Iris pigment epithelial cell (primary cell): ENCODE measurements at regions not wholly inside any gene's neighbourhood (a gene's known extent, or its start where the extent isn't known, plus 50 kb on each side); places are given as distances from the start of the nearest gene placed in this dataset.
"Not testable (repeated sequence)": the region's sequence is repeated elsewhere in the genome, so short reads cannot be mapped to it uniquely, and the experiment has no call there.

ENCODE experiments used
- DNase-seq: peaks from one replicate; pipeline ENCODE4 v3.0.0-alpha.2; 2011; ENCODE audit warnings: low read depth

DNA sequence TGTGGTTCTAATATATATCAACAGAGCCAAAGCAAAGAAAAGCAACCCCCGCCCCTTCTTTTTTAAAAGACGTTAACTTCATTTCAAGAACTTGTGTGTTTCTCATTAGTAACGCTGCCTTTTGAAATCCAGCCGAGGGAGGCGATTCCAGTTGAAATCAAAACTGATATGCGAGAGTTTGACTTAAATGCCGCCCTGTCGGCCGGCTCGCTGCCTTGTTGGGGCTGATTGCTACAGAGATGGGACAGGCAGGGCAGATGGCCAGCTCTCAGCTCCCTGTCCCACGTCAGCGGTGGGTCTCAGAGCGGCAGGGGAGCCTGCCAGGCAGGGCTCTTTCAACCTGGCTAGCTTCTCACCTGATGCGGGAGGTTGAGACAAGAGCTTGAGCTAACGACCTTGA lies 51.9 kb upstream of the ALX4 start:
- peak; percentile 4 for DNase-seq

GRCh38 chr11:44363116-44363515 lies 53.2 kb upstream of the ALX4 start:
- DNase-seq = no peak

- no peak for DNase-seq
These were observed 54.7 kb upstream of the ALX4 start for GRCh38 chr11:44364596-44364995.

GRCh38 chr11:44365616-44366015 lies 55.7 kb upstream of the ALX4 start:
- no peak for DNase-seq

GRCh38 chr11:44366026-44366425 lies 56.1 kb upstream of the ALX4 start:
- no peak for DNase-seq

DNA sequence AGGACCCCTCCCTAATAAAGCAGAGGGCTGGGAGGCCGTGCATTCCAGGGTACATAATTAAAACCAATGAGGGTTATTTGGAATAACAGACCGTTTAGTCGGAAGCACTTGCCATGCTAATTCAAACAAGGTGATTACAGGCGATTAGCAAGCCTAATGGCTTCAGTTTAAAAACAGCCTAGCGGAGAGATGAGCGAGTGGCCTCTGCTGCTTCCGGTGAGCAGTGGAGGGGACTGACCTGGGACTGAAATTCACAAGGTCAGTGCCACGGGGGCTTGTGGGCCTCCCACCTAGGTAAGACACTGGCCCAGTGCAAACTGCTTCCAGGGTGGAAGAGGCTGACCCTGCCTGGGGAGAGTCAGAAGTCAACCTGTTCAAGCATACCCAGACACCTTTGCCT lies 56.8 kb upstream of the ALX4 start:
- no peak for DNase-seq

DNA sequence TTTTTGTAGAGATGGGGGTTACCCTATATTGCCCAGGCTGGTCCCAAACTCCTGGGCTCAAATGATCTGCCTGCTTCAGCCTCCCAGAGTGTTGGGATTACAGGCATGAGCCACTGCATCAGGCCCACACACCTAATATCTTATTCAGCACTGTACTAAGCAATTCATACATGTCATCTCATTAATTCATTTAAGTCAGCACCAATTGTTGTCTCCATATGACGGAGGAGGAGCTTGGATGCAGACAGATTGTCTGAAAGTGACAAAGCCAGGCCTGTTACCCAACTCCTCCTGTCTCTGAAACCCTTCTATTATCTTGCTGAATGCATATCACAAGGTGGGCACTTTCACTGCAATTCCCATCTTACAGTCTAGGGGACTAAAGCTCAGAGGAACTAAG lies 57.5 kb upstream of the ALX4 start:
- DNase-seq = no peak

GRCh38 chr11:44368886-44369285 lies 58.9 kb upstream of the ALX4 start:
- DNase-seq = no peak

DNA sequence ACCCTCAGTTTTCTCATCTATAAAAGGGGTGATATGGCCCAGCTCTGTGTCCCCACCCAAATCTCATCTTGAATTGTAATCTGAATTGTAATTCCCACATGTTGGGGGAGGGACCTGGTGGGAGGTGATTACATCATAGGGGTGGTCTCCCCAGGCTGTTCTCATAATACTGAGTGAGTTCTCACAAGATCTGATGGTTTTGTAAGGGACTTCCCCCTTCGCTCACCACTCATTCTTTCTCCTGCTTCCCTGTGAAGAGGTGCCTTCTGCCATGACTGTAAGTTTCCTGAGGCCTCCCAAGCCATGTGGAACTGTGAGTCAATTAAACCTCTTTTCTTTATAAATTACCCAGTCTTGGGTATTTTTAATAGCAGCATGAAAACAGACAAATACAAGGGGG lies 61.1 kb upstream of the ALX4 start:
- not testable (repeated sequence) for DNase-seq

DNA sequence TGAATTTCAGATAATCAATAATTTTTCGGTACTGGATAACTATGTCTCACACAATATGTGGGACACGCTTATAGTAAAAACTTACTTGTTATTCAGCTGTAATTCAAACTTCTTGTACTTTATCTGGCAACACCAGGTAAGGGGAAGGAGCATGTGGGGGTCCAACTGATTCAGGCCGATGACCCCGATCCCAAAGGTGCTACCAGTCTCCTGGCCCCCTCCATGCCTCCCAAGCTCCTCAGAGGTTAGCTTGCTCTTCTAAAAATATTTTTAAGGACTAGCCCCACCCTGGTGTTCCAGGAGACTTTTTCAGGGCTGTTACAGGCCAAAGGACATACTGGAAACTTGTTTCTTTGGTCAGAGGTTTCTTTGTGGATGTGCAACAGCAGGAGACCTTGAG lies 61.8 kb upstream of the ALX4 start:
- DNase-seq = no peak

- DNase-seq = no peak
These were observed 63.0 kb upstream of the ALX4 start for GRCh38 chr11:44372989-44373388.

- no peak for DNase-seq
These were observed 64.1 kb upstream of the ALX4 start for GRCh38 chr11:44374001-44374400.

- no peak for DNase-seq
These were observed 66.5 kb upstream of the ALX4 start for GRCh38 chr11:44376423-44376822.

DNA sequence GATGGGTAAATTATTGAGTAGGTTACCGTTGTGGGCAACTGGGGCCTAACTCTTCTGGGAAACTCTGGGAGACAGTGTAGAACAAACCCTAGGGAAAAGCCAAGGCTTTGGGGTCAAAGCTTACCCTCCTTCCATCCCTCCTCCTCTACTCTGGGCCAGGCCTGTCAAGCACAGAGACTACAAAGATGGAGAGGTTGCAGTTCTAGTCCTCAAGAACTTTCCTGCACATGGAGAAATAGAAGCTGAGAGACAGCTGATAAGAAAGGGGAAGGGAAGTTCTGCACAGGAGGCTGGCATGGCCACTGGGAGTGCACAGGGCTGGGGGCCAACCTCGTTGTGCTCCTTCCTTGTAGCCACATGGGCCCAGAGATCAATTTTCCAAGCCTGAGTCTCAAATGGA lies 67.2 kb upstream of the ALX4 start:
- DNase-seq = no peak

DNA sequence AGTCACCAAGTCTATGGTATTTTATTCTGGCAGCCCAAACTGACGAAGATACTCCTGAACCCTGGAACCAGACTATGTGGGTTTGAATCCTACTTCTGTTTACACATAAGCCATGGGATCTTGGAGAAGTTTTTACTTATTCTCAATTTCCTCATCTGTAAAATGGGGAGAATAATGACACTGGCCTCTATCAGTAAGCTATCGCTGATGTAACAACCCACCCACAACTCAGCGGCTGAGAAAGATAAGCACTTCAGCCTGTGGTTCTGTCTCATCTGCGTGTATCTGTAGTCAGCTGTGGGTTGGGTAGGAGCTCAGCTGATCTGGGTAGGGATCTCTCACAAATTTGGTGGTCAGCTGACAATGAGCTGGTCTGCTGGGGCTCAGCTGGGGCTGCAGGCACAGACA lies 68.0 kb upstream of the ALX4 start:
- DNase-seq = no peak

- no peak for DNase-seq
These were observed 69.4 kb upstream of the ALX4 start for GRCh38 chr11:44379141-44380008.

- no peak for DNase-seq
These were observed 70.0 kb upstream of the ALX4 start for GRCh38 chr11:44380009-44380313.

- DNase-seq = no peak
These were observed 70.9 kb upstream of the ALX4 start for GRCh38 chr11:44380820-44381219.

DNA sequence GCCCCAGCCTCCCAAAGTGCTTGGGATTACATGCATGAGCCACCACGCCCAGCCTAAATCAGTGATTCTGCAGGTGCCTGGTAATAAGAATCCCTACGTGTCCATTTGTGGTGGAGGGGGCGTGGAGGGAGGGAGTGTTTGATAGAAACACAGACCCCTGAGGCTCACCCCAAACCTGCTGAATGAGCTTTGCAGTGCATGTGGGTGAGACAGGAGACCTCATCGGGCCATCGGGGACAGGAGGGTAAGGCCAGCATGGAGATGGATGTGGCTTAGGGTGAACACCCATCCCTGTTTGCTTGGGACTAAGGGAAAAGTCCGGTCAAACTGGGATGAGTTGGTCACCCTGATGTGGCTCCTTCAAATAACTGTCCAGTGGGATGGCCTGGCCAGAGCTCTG lies 71.3 kb upstream of the ALX4 start:
- DNase-seq = no peak

DNA sequence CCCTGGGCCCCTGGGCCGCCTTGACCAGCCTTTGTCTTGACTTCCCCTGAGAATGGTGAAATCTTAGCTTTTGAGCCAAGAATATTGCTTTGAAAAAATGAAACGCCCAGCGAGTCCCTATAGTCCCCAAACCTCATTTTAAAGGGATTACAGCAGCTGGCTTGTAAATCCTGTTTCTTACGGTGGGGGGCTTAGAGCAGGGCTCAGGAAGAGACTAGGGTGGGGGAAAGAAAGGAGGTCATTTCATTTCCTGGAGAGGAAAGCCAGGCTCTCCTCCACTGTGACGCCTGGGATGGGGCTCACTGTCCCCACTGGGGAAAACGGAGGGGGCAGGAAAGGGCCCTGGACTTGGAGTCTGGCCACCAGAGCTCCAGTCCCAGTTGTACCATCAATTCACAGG lies 72.2 kb upstream of the ALX4 start:
- DNase-seq = no peak

DNA sequence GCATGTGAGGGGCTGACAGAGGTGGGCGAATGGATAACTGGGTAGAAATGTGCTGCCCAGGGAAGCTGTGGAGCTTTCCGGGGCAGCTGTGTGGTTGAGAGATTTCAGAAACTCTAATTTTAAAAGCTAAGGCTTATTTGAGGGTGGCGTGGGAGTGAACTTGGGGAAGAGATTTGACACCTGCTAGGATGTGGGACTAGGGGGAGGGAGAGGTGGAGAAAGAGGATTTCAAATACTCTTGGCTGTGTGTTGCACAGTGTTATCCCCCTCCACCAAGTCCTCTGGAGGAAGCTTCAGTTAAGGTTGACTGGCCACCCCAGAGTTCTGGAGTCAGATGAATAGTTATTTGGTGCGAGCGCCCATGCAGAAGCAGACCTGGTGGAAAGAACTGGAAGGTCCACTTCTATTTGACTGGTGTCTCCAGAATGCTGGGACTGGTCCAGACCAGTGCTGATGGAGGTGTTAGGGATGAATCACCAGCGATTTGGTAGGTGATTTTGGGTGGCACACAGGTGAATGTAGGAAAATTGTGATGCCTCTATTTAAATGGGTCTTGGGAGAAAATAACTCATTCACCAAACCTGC lies 72.8 kb upstream of the ALX4 start:
- DNase-seq = no peak

GRCh38 chr11:44383246-44383645 lies 73.3 kb upstream of the ALX4 start:
- DNase-seq = no peak

GRCh38 chr11:44387415-44387814 lies 77.5 kb upstream of the ALX4 start:
- no peak for DNase-seq

DNA sequence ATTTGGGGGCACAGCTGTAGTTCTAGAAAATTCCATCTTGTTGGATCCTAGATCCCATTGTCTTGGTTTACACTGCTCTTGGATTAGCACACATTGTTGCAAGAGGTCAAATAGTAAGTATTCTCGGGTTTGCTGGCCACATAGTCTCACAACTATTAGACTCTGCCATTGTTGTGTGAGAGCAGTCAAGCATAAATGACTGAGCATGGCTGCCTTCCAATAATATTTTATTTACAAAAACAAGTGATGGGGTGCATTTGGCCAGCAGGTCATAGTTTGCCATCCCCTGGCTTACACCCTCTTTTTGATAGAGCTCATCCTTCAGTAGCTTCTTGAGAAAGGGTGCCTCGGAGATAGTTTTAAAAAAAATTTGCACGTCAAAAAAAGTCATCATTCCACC lies 77.9 kb upstream of the ALX4 start:
- DNase-seq = no peak
